Transverse colon (tissue), 3 donors: ENCODE measurements at regions not wholly inside any gene's neighbourhood (a gene's known extent, or its start where the extent isn't known, plus 50 kb on each side); places are given as distances from the start of the nearest gene placed in this dataset.

Experiments used
- CTCF ChIP-seq, 5 experiments: fragments of 200-600 bp in 3 of 5; fragments of 450-650 bp in 2 of 5; sonication (generic) in 3 of 5; IDR thresholded peaks; 1 replicate in 2 of 5; 2 replicates in 3 of 5; pipeline ENCODE4 v1.5.1; 2016 to 2017; ENCODE audit warnings: antibody characterized with exemption in 5 of 5, inconsistent platforms in 3 of 5, mild to moderate bottlenecking in 2 of 5, moderate library complexity in 1 of 5
- POLR2A ChIP-seq: fragments of 450-650 bp; IDR thresholded peaks from one replicate; pipeline ENCODE4 v1.6.1; 2016; ENCODE audit warnings: antibody characterized with exemption, mild to moderate bottlenecking, moderate library complexity

GRCh38 chr9:29875547-29875946, 2302.3 kb upstream of the C9orf72 start:
- no peak for TF ChIP-seq POLR2A
- no peak for TF ChIP-seq CTCF (IDR thresholded peaks at IDR 0.05)
